GM21367 (cell line): ENCODE measurements at regions not wholly inside any gene's neighbourhood (a gene's known extent, or its start where the extent isn't known, plus 50 kb on each side); places are given as distances from the start of the nearest gene placed in this dataset.
A peak's percentile ranks its signal among the peaks of the same experiment; 100 is the strongest.
"Not testable (repeated sequence)": the region's sequence is repeated elsewhere in the genome, so short reads cannot be mapped to it uniquely, and the experiment has no call there.

Experiments used
- ATAC-seq: cut with Tn5 transposase; IDR thresholded peaks from one replicate; pipeline ENCODE4 v1.9.1; 2021; ENCODE audit not compliant: unreplicated experiment

DNA sequence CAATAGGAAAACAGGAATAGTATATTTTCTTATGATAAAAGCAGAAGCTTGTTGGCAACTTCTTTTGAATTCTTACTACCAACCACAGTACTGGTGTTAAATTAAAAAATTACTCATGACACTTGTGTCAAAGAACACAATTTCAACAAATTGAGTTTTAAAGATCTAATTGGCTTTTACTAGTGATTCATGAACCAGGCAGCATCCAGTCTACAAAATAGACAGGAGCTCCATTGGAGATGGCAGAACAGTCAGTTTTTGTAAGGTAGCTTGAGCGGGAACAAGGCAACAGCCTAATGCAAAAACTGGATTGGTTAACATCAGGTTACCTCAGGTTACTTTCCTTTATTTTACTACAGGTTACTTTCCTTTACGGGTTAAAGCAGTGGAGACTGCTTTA lies 181.3 kb upstream of the THBS1 start:
- ATAC-seq = no peak

DNA sequence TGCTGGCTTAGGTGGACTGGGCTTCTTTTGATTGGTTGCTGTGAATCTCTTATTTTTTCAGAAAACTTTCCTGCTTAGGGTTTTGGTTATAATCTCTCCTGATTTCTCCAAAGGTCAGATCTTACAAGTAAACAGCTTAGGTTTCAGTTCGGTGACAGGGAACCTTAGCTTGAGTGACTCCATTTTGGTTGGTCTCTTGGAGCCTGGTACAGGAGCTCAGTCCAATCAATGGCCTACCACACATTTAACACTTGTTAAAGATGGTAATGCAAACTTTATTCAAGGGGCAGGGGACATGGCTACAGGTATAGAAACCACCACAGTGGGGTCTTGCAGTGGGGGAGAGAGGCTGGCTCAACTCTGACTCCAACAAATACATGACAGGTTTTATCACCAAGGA lies 180.9 kb upstream of the THBS1 start:
- no peak for ATAC-seq

DNA sequence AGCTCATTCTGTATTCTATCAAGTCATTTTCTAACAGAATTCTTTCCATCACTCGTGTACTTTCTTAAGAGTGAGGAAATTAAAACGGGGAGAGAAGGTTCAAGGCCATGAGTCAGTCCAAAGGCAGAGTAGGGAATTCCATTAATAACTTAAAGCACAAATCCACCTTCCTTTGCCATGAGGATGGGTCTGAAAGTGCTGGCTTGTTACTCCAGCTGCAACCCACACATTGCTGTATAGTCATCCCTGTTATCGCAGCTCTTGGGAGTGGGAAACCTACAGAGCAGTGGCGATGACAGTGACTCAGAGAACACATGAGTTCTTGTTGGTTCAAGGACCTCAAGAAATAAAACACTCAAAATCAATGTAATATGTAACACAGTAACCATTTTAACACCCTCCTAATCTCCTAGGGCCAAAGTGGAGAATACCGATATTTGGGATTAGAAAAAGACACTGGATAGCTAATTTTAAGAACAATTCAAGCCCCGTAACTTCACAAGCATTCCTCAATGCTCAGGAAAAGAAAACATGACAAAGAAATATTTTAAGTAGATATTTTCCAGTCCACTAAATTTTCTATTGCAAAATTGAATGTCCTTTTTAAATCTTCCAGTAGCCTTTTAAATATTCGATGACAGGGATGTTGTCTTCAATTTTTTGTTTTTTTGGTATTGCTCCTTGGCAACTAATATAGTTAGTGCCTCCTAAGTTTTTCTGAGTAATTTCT lies 179.9 kb upstream of the THBS1 start:
- no peak for ATAC-seq

DNA sequence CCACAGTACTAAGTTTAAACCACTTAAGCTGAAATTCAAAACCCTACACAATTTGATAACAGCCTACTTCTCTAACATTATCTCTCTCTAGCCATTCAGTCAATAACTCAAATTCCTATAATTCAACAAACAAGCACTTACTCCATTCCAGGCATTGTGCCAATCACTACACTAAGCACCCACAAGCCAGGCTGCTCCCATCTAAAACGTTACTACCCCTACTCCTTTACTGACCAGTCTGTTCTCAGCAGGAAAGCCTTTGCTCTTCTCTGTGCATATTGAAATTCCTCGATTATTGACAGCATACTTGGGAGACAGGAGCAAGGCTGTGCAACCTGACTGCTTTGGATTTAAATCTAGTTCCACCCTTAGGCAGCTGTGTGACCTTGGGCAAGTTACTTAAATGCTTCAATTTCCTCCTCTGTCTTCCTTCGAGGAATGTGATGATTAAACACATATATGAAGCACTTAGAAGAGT lies 177.2 kb upstream of the THBS1 start:
- ATAC-seq = no peak

DNA sequence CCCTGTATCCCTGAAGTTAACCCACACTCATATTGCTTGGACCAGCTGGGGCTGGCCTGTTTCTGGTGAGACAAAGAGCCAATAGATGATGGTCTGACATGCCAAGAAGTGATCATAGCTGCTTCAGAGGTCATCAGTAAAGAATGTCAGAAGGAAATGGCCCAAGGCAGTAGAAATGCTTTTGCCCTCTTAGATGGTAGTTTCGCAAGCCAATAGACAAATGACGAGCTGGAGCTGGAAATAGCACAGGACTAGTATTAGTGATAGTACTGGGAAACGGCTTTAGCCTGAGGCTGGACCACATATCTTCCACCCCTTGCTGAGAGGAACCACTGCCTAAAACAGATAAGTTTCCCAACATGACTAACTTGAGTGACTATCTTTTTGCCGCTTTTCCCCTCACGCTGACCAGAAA lies 176.1 kb upstream of the THBS1 start:
- no peak for ATAC-seq

DNA sequence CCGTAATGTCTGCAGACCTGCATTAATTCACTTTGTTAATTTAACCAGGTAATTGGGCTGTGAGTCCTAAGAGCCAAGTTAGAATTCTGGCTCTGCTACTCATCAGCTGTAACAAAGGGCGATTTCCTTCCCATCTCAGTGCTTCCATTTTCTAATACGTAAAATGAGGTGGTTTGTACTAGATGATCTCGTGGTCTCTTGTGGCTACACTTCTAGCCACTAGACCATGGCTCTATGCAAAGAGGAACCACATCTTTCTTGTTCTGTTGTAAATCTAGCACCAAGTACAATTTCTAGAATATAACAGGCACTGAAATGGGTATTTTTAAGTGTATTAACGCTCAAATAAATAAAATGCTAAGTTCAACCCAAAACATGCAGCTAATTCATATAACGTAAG lies 174.4 kb upstream of the THBS1 start:
- peak; percentile 94 for ATAC-seq

DNA sequence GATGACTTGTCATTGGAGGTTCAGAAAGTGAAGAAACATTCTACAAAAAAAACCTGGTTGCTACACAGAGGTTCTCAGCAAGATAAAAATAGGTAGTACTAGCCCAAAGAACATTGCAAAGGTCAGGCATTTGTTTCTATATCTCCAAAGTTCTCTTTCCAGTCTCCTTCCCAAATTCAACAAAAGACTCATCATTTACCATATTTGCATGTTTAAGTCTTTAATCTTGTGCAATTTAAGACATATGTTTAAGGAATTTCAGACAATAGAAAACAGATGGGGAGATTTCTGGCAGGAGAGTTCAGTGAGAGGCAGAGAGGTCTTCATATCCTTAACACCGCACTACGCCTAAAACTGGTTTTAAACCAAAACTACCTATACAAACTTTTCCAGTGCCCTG lies 173.8 kb upstream of the THBS1 start:
- ATAC-seq = no peak

DNA sequence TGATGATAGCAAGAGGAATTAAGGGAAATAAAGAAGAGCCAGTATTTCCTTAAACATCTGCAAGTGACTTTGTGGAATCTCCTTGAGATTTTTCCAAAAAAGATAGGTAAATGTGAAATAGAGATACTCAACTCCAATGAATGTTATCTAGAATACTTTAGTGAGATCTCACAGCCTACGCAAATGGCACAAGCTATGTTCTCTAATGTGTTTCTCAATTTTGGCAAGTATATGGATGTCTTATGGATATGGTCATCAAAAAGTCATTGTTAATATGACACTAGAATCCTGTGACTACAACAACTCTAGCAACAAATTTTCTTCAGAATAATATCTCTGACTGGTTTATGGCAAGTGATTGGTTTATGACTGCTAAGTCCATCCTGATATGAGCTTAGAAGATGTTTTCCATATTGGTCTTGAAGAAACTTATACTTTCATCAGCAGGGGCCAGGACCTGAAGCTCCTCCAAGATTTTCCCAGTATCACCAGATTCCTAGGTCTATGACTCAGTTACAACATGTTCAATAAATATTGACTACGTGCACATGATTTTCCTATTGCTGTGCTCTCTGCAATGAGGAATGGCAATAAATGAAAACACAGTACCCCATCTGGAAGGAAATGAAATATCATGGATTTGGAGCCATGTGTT lies 170.9 kb upstream of the THBS1 start:
- ATAC-seq = no peak

DNA sequence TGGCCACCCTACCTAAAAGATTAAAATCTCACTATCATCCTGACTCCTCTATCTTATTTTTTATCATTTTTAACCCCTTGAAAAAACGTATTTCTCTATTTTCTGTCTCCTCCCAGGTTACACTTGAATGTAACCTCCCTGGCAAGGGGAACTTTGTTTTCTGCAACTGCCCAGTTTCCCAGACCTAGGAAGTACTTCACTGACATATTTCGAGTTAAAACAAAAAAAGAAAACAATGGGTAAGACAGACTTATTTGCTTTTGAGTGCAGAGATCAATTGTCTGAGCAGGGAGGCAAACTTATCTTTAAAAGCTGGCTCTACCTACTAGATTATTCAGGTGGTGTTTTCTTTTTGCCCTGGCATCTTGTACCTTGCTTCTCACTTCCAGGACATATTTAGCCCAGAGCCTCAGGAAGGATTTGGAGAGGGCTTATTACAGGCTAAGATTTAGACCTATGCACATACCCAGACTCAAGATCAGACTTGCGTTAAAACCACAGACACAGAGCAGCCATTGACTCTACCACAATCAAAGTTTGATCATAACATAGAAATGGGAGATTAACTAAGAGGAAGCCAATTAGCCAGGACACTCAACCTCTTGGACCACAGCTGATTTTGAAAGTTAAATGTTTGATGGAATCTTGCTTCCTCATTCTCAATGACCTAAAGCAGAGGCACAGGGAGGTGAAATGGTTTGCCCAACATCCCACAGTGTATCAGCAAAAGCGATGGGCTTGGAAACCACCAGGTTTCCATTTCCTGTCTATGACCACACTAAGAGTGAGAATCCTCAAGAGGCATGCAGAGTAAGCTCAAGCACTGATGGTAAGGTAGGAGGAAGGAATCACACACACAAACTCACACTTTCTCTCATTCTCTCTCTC lies 169.5 kb upstream of the THBS1 start:
- ATAC-seq = peak; percentile 92

DNA sequence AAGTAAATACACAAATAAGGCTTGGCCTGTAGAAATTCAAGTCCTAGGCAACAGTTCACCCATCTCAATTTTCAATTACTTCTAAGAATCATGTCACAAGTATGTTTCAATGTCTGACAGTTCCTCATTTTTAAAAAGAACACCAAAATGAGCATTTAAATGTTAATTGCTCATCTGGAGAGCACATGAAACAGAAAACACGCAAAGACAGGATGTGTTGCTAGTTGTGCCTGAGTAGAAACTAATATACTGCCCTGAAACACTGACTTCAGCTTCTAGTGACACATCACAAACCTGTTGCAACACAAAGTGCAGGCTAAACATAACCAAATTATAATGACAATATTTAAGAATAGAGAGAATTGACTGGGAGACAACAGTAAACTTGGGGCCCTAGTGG lies 167.3 kb upstream of the THBS1 start:
- peak; percentile 41 for ATAC-seq

DNA sequence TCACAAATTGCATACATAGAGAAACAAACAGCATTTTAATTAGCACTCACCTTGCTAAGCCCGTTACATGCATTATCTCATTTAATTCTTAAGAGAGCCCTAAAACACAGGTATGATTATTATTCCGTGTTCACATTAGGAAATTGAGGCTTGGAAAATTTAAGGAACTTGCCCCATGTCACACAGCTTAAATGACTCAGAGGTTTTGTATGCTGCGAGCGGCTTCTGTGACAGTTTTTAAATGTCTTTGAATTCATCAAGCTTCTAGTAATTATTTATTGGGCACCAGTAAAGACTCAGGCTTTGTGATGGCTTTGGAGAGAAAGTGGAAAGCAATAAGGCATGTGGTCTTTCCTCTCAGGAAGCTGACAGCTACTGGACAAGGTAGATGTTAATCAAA lies 166.7 kb upstream of the THBS1 start:
- ATAC-seq = no peak

DNA sequence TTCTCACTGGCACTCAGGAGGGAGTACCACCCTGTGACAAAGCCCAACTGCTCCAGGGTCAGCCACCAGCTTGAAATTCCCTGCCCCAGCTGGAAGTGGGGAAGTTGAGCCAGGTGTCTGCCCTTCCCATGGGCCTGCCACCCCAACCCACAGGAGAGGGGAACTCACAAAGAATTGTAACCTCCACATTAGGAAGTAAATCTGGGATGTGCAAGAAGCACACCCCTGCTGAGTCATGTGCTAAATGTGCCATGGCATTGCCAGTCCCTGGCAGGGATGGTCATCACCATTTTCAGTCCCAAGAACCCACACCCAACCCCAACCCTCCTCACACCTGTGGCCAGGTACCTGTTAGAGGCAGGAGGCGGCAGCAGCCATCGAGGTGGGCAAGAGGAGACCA lies 165.2 kb upstream of the THBS1 start:
- no peak for ATAC-seq

DNA sequence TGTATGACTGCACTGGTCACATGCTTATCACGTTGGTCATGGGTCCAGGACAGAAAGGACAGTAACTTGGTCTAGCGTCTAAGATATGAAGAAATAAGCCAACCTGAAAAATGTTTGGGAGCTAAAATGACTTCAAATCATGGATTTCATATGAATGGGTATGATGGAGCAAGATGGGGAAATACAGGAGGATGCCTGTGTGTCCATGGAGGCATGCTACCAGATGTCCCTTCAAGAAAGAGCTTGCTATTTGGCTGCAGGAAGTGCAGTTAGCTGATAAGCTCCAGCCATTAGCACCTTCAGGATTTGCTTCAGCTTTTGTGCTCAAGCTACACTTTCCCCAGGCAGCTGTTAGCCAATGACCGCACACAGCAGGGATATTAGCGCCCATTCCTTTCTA lies 164.6 kb upstream of the THBS1 start:
- ATAC-seq = no peak

DNA sequence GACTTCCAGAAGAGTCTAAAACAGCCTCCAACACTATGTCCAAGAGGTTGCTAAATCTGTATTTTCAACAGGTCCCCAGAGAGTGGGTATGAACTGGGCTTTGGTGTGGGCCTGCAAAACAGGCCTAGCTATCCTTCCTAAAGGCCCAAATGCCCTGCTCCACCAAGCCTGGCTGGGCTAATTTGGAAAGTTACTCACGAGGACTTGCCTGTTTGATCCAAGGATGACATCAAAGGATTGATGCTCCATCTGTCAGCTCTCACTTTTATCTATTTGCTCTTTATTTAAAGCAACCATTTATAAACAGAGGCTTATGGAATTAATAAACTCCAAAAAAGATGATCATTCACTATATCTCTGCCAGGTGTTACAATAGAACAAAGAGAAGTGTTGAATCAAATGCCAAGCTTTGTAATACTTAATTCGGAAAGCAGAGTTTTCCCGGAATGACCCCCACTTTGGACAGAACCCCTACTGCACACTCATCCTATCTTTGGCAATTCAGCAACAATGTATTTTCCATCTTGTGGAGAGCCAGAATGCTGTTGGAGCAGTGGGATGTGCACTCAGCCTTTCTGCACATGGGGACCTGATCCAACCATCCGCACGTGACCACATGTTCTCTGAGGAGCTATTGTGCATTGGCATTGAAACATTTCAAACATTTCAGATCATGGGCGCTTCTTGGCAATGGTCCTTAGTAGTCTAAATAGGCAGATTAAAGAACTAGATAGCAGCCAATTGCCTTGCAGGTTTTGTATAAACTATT lies 163.3 kb upstream of the THBS1 start:
- no peak for ATAC-seq

DNA sequence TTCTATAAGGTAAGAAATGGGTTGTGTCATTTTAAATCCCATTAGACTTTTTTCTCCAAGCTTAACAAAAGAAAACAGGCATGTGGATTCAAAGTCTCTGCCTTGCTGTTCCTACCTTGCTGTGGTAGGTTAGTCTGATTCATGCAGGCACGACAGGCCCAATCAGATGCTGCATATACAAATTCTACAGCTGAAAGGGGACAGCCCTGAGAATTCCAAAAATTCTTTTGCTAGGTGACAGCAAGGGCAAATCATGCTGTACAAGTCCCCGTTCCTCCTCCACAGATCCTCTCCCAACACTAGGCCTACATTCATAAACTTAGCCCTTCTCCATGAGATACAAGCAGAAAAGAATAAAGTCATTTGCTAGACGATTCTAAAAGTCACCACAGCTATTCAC lies 161.2 kb upstream of the THBS1 start:
- ATAC-seq = no peak

DNA sequence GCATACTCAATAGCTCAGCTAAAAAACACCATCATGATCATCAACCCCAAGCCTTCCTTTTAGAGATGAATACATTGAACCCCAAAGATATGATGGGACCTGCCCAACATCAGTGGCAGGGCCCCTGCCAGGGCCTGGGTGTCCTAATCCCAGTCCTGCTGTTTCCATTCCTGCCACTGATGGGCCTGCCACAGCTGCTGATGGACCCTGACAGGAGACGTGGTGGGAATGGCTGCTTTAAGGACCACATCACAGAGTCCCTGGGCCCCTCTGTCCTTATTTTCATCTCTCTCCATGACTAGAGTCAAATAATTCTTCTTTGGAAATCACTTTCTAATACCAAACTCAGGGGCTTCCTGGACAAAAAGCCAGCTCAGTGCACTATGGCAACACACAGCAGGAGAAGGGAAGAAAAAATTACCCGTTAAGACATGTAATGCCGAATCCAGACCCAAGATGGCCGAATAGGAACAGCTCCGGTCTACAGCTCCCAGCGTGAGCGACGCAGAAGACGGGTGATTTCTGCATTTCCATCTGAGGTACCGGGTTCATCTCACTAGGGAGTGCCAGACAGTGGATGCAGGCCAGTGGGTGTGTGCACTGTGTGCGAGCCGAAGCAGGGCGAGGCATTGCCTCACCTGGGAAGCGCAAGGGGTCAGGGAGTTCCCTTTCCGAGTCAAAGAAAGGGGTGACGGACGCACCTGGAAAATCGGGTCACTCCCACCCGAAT lies 160.6 kb upstream of the THBS1 start:
- not testable (repeated sequence) for ATAC-seq

DNA sequence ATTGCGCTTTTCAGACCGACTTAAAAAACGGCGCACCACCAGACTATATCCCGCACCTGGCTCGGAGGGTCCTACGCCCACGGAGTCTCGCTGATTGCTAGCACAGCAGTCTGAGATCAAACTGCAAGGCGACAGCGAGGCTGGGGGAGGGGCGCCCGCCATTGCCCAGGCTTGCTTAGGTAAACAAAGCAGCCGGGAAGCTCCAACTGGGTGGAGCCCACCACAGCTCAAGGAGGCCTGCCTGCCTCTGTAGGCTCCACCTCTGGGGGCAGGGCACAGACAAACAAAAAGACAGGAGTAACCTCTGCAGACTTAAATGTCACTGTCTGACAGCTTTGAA lies 160.1 kb upstream of the THBS1 start:
- ATAC-seq = not testable (repeated sequence)

DNA sequence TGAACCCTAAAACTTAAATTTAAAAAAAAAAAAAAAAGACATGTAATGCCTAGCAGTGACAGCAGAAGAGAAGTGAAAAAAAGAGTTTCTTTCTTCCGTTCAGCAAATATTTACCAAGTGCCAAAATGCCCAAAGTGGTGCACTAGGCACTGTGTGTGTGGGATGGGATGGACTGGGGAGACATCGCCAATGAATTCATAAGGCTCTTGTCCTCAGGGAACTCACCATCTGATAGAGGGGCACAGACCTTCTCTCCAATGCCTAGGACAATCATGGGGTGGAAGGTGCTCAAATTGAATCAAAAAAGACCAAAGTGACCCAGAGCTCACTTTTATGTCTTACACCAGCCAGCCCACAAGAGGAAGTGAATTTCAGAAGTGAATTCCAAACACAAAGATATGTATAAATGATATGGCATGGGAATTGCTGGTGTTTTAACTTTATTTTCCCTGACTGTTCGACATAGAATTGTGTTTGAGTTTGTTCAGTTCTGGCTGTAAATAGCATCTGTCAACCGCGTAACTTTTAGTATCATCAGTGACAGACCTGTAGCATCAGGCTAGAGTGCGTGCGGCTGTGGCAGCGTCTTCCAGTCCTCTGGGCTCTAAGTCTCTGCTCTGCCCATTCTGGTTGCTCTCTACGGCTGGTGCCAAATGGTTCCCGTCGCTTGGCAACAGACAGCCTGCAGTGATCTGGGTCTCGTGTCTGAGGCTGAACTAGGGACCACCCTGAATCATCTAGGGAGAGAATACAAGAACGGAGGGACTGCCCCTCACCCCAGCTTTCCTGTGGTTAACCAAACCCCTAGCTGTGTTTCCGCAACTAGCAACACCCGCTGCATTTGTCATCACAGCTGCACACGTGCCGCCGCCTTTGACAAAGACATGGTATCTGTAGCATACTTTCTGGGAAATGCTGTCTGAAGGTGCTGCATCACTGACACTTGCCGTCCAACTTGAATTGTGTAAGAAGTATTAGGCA lies 154.0 kb upstream of the THBS1 start:
- peak; percentile 86 for ATAC-seq

DNA sequence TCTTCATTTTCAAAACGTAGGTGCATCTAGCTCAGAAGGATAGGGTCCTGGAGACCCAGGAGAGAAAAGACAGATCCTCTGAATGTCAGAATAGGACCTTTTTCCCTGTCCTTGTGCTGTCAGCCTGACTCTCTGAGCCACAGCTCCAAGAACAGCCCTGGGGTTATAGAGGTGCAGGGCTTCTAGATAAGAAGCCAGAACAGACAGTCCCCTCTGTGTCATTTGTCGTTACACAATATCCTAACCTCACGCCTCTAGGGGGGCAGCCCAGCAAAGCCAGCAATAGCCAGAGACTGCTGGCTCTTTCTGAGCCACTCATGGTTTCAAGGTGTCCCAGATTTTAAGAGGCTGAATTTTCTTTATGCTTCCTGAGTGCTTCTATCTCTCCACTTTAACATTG lies 153.2 kb upstream of the THBS1 start:
- ATAC-seq = no peak
